ENCODE measurements at regions not wholly inside any gene's neighbourhood (a gene's known extent, or its start where the extent isn't known, plus 50 kb on each side); places are given as distances from the start of the nearest gene placed in this dataset.

DNA sequence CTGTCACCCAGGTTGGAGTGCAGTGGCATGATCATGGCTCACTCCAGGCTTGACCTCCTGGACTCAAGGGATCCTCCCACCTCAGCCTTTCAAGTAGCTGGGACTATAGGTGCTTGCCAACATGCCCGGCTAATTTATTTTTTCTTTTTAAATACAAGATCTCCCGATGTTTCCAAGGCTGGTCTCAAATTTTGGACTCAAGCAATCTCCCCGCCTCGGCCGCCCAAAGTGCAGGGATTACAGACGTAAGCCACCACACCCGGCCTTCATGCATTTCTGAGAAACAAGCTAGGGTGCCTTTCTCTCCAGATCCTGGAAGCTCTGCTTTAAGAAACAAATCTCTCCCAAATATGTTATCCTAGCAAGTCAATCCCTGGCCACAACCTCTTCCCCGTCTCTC is 234.1 kb downstream of the FBXO15 start:
- DNase-seq, result no peak

DNA sequence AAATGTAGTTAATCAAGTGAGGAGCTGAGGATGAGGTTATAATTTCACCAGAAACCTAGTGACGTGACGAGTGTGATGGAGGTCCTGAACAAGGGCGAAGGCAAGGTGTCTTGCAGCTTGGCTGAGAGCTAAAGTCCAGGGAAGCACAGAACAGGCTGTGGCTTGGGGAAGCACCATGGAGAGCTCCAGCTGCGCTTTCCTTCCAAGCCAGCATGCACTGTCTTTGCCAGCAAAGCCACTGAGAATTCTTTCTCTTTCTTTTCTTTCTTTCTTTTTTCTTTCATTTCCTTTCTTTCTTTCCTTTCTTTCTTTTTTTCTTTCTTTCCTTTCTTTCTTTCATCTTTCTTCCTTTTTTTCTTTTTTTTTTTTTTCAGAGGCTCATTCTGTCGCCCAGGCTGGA is 239.3 kb downstream of the FBXO15 start:
- peak; percentile 25 for DNase-seq

DNA sequence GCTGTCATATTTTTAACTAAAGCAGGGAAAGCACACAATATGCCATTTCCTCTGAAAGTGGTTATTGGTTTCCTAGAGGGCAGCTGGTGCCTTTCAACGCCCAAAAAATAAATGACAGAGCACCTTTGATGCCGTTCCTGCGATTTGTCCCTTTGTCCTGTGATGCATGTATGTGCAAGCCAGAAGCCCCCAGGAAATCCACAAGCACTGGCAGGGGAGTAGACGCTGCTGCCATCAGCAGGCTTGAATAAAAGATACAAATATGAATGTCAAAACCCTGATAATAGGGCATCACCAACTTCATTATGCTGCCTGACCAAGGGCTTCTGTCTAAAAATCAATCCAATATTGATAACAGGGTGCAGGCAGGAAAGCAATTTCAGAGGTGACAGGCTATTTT is 246.1 kb downstream of the FBXO15 start:
- DNase-seq, result no peak

DNA sequence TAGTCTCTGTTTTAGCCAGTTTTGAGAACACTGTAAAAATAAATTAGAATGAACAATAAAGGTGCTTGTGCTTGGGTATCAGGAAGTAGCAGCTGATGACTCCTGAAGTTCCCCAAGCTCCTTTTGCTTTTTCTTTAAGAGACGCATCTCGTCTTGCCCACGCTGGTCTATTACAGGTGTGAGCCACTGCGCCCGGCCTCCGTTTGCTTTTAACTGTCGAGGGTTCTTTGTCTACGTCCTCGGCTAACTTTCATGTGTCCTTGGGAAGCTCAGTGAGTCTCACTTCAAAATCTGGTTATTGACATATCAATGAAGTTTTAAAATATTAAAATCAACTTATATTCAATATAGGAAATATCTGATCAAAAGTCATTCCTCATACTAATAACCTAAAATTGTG is 246.5 kb downstream of the FBXO15 start:
- no peak for DNase-seq

DNA sequence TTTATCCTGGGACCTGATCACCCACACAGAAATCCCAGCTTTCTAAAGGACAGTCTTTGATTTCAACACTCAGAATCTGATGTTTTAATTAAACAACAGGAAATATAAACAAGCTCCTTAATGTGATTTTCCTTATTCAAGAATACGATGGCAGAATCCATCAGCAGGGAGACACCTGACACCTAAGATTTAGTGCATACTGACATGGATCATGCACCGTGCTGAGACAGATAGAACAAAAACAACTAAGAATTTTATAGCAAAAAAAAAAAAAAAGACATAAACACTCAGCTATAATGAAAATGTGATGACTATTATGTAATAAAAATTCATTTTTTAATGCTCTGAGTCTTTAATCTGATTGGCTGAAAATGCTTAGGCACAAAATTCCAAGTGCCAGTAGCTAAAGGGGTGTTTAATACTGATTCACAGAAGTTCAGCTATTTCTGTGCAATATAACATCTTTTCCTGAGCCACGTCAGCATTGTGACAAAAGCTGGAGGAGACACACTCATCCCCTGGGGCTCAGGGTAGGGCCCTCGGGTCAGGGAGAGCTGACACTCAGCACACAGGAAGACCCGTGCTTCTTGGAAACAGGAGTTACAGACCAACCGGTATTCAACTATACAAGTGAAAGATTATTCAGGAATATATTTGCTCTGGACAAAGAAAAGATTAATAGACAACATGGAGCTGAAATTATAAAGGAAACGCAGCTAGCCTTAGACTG is 247.4 kb downstream of the FBXO15 start:
- no peak for DNase-seq

DNA sequence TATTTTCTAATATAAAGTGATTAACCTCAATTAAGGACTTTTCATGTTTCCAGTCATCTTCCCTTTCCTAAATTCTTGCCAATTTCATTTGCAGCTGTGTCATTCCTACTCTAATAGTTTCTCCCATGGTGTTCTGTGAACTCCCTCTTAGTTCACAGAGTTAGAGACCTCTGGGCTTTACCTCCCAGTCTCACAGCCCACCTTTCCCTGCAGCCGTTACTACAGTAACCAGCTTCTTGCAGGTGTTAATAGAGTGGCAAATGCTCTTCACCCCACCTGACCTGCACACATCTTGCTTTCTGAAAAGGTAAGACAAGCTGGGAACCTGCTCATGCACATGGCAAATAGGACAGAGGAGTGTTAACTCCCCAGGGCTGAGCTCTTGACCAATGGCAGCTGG is 250.1 kb downstream of the FBXO15 start:
- no peak for DNase-seq

DNA sequence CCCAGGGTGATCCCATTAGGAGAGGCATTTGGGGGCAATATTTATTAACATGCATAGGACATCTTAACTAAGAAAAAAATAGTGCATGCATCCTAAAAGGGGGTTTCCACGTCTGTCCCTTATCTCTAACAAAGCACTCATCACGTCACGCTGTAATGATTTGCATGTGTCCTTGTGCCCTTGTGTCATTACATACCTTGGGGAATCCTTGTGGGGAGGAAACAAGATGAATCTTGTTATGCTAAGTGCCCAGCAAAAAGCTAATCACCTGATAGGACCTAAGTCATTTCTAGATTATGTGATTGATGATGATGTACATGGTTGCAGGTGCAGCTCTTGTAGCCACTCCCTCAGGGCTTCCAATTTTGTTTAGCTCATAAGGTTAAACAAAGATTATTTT is 250.9 kb downstream of the FBXO15 start:
- DNase-seq, result no peak

DNA sequence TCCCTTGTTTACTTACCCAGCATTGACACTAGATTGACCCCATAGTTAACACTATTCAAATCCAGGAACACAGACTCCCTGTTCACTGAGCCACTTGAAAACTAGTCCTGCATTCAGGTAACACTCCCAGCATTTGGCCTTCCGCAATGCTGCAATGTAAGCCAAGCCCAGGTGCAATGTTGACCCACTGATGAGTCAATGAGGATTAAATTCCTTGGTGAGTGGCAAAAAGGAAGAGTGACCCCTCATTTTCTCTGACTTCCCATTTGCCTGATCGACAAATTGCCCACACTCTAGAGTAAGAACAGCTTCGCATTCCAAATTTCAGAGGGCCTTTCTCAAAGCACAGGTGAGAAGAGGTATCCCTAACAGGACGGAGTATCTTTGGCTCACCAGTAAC is 251.9 kb downstream of the FBXO15 start:
- no peak for DNase-seq

DNA sequence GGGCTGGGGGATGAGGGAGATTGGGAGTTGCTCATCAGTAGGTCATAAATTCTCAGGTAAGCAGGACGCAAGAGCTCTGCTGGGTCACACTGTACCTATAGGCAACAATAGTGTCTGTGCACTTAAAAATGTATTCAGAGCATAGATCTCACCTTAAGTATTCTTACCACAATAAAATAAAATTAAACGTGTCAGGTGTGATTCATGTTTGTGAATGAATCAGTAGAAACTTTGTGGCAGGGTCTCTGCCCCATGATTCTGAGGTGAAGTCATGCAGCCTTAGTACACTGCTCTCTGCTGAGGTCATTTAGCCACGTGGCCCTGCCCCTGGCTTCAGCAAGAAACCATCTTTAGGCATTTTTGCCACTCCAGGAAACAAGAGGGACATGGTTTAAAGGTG is 253.8 kb downstream of the FBXO15 start:
- no peak for DNase-seq

DNA sequence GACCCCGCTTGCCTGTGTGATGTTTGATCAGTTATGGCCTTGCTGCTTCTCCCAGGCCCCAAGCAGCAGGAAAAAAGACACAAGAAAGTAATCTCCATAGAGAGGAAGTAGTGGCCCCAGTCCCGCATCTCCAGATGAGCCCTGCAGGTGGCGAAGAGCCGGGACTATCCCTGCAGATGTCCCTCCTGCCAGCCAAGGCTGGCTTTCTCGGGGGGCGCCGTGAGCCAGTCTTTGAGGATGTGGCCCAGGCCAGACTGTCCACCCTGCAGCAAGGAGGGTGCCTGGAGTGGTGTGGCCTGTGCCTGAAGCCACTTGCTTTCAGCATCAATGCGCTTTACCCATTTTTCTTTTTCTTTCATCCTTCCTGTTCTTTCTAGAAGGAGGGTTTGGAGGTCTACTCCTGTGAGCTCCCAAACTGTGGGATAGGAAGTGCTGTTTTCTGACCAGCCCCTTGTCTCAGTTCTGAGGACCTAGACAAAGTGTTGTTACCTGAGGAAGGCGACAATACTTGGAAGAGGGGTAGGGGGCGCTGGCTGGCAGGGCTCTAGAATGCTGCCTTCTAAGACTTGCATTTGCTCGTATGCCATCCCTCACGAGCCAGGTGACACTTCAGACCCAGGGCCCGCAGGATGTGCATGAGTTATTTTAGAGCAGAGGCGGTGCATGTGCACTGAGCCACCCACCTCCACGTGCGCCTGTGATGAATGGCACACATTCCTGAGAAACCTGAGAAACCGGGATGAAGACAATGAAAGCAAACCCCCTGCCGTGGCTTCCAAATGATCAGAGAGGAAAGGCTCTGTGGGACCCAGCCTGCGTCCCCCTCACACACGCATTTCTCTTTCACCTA is 255.8 kb downstream of the FBXO15 start:
- no peak for DNase-seq

DNA sequence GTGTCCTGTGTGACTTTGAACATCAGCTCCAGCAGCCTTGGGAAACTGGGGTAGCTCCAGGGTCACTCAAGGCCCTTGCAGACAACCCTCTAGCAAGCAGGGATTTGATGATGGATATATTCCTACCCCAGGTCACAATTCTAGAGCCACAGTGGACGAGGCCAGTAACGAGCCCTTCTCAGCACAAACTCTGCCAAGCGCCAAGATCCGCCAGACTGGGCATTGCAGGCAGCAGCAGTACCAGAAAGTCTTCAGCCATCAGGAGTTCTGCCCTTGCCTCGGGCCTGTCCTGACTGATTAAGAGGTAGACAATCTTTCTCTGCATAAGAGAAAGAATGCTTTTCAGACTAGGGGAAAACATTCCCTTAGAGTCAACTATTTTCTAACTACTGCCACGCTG is 259.1 kb downstream of the FBXO15 start:
- DNase-seq, result no peak

DNA sequence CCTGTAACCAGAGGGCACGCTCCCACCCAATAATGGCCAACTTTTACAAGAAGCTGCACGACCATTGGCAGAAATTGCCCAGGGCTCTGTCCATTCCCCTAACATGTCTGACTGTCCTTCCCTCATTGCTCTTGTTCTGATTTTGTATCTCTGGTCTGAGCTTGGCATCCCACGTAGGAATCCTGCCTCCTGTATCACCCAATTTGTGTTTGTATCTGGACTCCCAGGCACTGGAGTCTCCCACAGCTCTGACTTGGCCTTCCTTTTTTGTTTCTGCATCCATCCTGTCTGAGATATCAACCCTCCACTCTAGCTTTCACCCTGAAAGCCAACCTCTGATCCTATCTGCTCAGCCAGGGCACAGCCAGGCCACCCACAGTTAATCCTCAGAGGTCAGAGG is 259.8 kb downstream of the FBXO15 start:
- no peak for DNase-seq

DNA sequence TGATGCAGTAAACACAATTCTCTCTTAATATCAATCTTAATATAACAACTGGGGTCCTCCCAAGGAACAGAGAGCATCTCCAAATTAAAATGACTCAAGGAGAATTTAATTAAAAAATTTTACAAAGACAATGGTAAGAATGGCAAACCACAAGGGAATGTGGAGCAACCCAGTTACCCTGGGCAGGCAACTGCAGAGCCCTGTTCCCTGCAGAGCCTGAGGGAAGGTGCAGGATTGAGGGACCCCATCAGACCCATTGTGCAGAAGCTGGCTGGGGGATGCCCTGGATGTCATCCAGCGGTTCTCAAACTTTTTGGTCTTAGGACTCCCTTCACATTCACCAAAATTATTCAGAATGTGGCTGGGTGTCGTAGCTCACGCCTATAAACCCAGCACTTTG is 262.8 kb downstream of the FBXO15 start:
- no peak for DNase-seq

DNA sequence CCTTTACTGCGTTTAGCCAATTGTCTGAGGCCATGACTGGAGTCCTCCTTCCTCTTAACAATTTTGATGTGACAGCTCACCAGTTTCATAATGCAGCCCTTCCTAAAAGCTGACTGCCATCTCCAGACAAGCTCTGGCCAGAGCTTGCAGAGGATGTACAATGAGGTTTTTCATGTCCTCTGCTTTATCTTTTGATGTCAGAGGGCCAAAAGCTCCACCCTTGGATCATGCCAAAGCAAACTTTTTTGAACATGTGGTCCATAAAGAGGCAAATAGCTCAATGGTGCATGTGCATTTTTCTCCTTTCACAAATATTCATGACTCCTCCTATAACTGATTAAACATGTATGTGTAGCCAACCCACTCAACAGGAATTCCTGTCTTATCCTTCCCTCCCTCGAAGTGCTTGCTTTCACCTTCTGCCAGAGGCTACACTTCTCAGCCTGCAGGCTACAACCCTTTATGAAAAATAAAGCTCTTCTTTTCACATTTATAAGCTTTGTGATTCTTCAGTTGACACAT is 266.2 kb downstream of the FBXO15 start:
- peak; percentile 34 for DNase-seq

DNA sequence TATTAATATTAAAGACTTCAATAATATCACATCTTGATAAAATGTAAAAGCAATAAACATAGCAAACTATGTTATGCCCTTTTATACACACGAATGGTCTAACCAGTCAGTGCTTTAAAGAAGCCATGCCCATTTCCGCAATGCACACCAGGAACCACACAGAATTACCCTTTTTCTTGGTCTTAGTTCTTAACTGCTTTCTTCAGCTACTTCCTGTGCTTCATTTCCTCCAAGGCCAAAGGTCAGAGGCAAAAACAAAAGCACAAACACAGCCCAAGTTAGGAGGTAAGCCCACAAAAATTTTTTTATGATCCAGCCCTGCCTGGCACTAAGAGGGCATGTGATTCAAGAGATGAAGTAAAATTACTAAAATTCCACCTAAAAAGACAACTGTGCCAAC is 267.2 kb downstream of the FBXO15 start:
- DNase-seq, result no peak

DNA sequence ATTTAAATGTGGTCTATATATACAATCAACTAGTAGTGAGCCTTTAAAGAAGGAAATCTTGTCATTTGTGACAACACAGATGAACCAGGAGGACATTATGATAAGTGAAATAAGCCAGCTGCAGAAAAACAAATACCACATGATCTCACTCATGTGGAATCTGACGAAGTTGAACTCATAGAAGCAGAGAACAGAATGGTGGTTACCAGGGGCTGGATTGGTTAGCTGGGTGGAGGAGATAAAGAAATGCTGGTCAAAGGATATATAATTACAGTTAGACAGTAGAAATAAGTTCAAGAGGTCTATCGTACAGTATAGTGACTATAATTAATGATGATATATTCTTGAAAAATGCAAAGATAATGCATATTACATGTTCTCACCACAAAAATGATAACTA is 267.9 kb downstream of the FBXO15 start:
- DNase-seq, result peak; percentile 64

DNA sequence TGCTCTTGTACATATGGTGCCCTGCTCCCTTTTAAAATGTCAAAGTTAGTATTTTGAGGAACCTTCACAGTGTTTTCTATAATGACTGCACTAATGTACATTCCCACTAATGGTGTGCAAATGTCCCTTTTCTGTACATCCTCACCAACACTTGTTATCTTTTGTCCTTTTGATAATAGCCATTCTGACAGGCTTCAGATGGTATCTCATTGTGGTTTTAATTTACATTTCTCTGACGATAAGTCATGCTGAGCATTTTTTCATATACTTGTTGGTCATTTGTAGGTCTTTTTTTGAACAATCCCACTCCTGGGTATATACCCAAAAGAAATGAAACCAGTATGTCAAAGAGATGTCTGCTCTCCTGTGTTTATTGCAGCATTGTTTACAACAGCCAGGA is 268.3 kb downstream of the FBXO15 start:
- no peak for DNase-seq

DNA sequence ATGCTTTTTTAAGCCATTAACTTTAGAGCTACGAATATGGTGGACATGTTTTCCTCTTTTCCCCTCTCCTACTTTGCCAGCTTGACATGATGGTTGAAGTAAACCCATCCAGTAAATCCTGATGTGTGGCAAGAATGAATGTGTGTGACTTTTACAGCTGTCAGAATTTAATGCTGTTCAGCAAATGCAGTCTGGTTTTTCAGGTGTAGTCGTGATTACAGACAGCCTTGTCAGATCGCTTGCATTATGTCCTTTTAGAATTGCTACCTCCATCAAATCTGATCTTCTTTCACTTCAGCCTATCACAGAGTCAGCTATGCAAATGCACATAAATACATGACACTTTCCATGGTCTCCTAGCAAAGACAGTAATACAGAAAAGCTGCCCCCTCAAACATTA is 278.5 kb downstream of the FBXO15 start:
- no peak for DNase-seq

DNA sequence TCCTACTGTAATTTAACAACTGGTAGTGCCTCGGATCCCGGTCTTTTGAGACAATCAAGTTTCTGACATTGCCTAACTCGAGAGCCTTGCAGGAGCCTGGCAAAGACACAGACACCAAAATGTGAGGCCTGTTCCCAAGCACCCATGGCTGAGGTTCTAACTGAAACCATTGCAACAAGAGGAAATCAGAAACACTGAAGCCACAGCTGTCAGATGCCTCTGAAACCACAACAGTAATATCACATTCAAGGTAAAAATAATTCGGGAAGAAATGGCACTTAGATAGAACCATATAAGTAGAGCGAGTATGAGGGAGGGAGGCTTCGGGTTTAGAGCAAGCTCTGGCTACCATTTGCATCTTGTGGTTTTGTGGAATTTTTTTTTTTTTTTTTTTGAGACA is 285.9 kb downstream of the FBXO15 start:
- DNase-seq, result no peak

DNA sequence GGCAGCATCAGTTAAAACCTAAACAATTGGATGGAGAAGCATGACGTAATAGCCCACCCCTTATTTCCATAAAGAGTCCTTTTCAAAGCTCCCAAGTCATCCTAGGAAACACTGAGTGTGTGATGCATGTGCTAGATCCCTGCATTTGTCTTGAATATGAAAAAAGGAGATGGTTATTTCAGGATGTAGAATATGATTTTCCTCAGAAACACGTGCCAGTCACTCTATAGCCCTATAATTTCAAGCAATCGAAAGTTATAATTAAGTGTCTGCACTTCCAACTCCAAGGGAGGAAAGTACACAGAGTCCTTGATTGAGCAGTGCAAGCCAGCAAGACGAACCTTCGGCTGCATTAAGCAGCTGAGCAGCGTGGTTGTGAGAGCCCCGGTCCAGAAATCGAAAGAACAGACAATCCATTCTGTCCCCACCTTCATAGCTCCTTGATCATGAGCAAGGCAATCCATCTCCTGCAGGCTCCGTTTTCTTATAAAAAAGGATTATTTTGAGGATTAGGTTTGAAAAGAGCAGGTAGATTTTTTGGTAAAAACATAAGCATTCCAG is 287.7 kb downstream of the FBXO15 start:
- DNase-seq, result no peak

DNA sequence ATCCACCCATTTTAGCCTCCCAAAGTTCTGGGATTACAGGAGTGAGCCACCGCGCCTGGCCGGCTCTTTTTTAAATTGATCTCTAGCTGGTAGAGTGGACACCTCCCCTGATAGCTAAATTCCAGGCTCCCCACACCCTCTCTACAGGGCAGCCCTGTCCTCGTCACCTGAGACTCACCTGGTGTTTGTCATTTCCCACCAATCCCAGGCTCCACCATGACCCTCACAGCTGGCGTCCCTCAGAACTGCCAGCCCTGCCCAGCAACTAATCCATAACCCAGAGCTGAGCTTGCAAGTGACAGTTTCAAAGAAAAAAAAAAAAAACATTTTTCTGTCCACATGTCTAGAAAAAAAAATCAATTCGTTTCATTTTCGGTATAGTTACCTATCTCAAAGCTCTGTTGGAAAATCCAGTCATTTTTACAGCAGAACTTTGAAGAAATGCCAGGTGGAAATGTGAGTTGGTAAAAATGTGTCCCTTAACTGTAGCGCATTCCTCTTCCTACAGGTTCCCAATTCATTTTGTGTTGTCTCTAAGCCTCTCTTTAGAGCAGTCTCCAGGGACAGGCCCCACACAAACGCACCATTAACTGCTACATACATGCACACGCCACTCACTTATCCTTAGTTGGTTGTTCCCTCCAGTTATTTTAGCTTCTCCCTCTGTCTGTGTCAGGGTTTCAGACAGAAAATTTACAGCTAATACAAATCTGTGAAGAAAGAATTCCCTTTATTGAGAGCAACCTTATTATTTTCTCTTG is 294.7 kb downstream of the FBXO15 start:
- no peak for DNase-seq

DNA sequence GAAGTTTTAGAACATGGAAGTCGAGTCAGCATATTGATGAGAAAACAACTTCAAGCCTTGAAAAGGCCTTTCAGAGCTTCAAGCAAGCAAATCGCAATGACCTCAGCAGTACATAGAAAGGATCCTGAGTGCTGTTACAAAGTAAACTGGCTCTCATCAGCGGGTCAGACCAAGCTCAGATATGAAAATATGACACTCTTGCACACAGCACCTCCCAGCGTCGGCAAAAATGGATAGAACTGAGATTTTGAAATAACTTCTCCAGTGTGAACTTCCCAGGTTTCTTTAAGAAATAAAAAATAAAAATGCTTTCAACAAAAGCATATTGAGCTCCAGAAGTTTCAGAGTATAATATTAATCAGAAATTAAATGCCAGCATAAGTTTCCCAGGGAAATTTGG is 296.9 kb downstream of the FBXO15 start:
- DNase-seq, result no peak

DNA sequence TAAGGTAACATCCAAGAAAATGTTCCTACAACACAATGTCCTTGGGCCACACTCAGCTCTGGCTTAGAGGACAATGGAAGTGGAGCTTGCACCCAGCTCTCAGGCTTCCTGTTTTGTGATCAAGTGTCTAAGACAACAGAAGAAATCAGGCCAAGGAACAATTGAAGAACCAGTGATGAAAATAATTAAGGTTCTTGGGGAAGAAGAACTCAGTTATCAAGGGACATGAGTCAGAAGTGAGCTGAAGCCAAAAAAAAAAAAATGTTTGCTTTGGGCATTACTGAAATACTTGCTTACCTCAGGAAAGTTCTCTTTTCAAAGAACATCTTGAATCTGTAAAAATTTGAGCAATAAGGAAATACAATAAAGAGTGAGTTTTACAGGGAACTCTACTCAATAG is 299.0 kb downstream of the FBXO15 start:
- DNase-seq, result peak; percentile 88

Measured in fibroblast of upper back skin (primary cell).